ENCODE measurements at regions not wholly inside any gene's neighbourhood (a gene's known extent, or its start where the extent isn't known, plus 50 kb on each side); places are given as distances from the start of the nearest gene placed in this dataset.
"Not testable (repeated sequence)": the region's sequence is repeated elsewhere in the genome, so short reads cannot be mapped to it uniquely, and the experiment has no call there.

DNA sequence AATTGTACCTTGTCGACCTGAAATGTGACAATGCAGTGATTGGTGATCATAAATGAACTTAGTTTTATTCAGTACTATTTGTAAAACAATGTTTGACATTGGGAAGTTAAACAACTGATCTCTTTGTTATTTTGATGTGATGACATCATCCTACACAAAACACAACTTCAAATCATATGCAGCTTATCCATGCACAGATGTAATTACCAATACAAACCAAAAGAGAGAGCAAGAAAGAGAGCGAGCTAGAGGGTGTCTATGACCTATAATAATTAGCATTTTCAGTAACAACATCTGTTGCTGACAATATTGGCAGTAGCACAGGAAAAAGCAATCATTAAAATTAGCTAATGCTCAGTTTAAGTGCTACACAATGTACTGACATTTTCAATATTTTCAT is 320.9 kb downstream of the UTRN start:
- no peak for DNase-seq (ENCODE audit: low read depth in 2 of 2, low spot score in 1 of 2)

DNA sequence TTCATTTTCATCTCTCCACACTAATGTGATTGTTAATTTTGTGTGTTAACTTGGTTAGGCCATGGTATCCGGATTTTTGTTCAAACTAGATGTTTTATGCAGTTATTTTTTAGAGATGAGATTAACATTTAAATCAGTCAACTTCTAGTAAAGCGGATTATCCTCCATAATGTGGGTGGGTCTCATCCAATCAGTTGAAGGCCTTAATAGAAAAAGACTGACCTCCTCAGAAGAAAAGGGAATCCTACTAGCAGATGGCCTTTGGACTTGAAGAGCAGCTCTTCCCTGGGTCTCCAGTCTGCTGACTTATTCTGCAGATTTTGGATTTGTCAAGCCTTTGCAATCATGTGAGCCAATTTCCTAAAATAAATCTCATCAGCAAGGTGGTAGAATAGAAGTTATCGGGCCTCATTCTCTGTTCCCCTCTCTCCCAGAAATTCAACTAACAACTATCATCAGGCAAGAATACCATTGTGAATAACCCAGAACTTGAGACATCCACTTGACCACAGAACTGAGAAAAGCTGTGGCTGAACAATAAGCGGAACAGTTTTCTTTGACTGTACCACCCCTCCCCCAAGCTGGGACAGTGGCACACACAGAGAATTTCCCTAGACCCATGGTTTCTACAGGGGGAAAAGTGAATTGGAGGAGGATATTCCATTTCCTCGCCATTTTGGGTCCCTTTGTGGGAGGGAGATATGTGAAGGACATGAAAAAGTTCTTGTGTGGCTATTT is 323.0 kb downstream of the UTRN start:
- DNase-seq (ENCODE audit: low read depth in 2 of 2, low spot score in 1 of 2), result no peak

DNA sequence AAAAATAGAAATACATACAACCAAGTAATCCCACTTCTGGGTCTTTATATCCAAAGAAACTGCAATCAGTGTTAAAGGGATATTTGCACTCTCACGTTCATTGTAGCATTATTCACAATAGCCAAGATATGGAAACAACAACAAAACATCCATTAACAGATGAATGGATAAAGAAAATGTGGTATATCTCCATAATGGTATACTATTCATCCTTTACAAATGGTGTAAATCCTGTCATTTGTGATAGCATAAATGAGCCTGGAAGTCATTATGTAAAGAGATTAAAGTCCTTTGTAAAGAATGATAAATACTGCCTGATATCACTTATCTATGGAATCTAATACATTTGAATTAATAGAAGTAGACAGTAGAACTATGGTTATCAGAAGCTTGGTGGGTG is 327.7 kb downstream of the UTRN start:
- no peak for DNase-seq (ENCODE audit: low read depth in 2 of 2, low spot score in 1 of 2)

DNA sequence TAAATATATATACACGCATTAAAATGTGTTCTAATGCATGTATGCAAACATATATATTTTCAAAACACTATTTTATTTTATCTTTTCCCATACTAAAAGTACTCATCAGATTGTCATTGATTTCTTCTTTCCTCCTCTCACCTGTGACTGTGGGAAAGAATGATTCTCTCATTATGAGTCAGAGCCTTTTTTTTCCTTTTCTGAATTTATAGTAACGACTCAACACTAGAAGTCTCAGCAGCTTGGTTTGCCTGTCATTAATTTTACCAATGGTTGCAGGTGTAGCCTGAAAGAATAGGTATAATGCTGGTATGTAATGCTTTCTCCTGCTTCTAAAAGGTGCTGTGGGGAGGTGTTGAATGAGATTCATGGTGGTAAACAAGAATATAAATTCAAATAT is 328.7 kb downstream of the UTRN start:
- DNase-seq (ENCODE audit: low read depth in 2 of 2, low spot score in 1 of 2), result no peak

DNA sequence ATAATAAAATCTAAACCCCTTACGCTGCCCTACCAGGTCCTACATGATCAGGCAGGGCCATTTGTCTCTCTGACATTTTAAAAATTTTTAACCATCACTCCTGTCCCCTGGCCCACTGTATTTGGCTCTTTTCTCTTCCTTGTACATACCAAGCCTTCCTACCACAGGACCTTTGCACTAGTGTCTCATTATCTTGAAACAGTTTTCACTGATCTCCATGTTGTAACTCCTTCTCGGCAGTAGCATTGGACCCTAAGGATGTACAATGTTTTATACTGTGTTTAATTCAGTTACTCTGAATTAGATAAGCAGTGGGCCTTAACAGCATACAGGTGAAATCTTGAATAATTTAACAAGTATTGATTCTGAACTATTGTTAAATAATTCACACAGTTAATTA is 330.7 kb downstream of the UTRN start:
- no peak for DNase-seq (ENCODE audit: low read depth in 2 of 2, low spot score in 1 of 2)

DNA sequence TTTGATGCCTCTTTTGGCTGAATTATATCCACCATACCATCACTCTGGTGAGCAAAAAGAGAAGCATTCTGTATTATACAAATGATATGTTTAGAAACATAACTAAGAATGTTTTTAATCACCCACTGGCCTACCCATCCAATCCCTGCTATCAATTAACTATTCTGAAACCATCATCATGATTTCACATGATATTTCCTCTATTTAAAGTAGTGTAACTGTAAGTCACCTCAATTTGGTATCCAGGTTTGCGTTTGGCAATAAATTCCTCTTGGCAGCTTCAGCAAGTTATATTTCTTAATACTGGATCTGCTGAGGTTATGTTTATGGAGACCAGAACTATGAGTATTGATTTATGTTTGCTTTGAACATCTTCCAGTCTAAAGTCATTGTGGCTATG is 332.1 kb downstream of the UTRN start:
- no peak for DNase-seq (ENCODE audit: low read depth in 2 of 2, low spot score in 1 of 2)

DNA sequence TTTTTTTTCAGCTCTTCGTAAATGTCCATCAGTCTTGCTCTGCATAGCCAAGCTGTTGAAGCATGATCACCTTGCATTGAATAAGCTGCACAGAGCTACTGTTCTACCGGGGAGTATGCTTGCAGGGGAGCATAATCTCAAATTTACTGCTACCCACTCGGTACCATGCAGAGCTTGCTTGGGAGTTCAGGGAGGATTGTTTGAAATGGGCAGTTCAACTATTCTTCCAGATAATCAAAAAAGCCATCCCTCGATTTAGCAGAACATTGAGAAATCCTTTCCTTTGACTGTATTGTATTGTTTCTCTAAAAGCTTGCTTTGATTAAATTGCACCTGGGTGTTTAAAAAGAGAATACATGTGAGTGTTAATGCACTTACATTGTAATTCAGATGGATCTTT is 332.6 kb downstream of the UTRN start:
- DNase-seq (ENCODE audit: low read depth in 2 of 2, low spot score in 1 of 2), result no peak

DNA sequence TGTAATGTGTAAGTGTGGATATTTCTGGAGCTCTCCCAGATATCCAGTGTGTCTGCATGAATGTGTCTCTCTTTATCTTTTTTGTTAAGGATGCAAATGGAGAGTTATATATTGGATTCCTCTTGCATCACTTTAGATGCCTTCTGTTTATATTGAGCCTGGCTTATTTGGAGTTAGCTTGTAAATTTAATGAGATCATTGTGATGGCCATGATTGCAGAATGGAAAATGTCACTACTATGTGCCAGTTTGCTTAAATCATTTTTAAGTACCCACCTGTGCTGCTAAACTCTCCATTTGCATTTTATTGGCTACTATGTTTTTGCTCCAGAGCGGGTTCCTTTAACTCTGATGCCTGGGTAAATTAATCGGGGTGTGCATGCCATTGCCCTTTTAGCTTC is 334.8 kb downstream of the UTRN start:
- DNase-seq (ENCODE audit: low read depth in 2 of 2, low spot score in 1 of 2), result no peak

DNA sequence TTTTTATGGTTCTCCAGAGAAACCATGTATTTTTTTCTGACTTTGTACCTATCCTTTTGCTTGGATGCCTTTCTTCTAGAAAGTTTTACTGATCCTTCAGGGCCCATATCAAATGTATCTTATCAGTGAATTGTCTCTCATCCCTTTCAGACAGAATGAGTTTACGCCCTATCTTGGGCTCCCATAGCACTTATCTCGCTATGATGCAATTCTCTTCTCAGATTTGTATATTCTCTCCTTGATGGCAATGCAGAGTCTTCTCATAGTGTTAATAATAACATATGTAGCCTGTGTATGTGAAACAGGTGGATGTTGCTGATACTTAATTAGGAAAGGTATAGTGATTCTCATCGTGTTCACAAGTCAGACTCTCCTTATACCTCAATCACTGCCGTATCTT is 336.2 kb downstream of the UTRN start:
- DNase-seq (ENCODE audit: low read depth in 2 of 2, low spot score in 1 of 2), result no peak

DNA sequence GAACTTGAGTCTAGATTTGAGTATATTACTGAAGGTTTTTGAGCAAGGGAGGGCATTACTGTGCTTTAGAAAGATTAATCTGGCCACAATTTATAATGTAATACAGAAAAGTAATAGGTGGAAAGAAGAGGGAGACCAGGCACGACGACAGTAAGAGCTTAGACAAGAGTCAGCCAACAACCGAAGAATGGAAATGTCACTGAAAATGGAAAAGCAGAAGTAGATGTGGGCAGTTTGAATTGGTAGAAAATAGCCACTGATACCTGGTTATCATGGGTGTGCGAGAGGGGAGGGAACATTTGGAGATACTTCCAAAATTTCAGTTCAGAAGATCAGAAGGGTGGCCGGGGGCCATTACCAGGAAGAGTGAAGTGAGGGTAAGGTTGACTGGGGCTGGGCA is 339.1 kb downstream of the UTRN start:
- no peak for DNase-seq (ENCODE audit: low read depth in 2 of 2, low spot score in 1 of 2)

DNA sequence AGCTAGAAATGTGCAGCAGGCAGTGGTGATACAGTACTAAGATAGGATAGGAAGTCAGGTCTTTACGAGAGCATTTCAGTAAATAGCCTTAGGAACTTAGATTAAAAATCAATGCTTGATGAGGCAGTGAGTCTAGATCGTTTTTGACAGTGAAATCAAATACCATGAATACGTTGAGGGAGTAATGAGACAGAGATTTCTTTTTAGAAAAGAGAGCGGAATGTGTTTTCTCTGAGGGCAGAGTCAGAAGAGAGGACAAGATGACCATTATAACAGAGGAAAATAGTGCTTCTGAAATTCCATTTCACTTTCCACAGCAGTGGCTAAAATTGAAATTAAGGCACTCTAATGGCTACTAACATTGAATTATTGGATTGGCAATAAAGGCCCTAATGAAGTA is 339.6 kb downstream of the UTRN start:
- DNase-seq (ENCODE audit: low read depth in 2 of 2, low spot score in 1 of 2), result no peak

DNA sequence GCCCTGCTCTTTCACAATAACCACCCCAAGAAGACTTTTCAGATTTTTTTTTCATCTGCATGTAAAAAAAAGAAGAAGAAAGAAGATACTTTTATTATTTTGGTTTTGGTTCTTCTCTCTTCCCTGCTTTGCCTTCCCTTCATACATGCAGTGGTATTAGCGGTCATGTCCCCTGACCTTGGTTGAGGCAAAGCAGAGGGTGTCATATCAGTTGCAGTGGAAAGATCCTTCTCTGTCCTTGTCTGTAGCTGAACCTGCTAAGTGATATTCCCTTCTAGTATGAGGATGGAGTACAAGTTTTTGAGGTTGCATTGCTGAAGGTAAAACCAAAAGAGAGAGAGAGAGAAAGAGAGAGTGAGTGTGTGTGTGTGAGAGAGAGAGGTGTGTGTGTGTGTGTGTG is 345.7 kb downstream of the UTRN start:
- no peak for DNase-seq (ENCODE audit: low read depth in 2 of 2, low spot score in 1 of 2)

DNA sequence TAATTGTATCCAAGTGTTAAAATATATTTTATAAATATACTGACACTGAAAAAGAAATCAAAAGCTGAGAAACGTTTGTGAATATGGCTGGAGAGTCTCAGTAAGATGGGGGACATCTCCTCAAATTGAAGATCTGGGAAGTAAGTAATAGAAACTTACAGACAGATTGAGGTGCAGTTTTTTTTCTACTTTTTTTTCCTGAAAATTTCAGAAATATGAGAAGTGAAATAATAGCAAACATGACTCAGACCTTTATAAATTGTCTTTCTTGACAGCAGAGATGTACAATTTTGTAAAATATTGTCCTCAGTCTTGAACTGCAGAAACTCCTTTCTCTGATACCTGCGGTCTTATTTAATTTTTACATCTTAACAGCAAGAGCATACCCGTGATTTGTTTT is 347.1 kb downstream of the UTRN start:
- no peak for DNase-seq (ENCODE audit: low read depth in 2 of 2, low spot score in 1 of 2)

DNA sequence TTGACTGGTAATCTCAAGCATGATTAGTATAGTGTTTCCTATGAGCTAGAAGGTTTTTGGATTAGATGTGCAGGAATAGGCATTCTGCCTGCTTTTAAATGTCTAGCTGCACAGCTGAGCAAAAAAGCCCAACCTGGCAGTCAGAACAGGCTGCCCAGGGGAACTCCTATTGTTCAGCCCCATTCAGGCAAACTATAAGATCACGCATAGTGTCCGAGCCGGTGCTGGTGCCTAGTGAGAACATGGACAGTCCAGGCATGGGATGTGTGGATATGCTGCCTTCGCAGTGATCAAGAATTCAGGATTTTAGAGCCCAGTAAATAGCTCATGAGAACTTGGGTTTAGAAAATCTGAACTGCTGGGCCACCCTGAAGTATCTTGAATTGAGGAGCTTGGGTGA is 348.8 kb downstream of the UTRN start:
- no peak for DNase-seq (ENCODE audit: low read depth in 2 of 2, low spot score in 1 of 2)

DNA sequence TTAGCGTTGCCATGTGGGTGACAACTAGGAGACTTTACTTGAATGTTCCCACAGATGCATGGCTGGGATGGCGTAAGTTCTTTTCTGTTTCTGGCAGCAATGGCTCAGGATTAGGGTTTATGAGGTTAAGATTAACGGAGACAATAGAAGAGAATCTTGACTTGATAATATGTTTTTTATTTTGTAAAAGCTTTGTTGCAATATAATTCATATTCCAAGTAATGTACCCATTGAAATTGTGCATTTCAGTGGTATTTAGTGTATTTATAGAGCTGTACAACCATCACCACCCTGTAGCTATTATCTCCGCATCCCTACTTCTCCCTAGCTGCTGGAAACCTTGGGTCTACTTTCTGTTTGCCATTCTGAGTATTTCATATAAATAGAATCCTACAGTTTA is 349.2 kb downstream of the UTRN start:
- no peak for DNase-seq (ENCODE audit: low read depth in 2 of 2, low spot score in 1 of 2)

DNA sequence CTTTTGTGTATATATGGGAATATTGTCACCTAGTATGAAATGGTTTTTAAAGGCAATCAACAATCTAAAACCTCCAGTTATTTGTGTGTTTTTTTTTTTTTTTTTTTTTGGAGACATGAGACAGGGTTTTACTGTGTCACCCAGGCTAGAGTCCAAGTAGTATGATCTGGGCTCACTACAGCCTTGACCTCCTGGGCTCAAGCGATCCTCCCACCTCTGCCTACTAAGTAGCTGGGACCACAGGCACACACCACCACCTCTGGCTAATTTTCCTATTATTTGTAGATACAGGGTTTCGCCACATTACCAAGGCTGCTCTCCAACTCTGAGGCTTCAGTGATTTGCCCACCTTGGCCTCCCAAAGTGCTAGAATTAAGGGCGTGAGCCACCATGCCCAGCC is 349.9 kb downstream of the UTRN start:
- no peak for DNase-seq (ENCODE audit: low read depth in 2 of 2, low spot score in 1 of 2)

DNA sequence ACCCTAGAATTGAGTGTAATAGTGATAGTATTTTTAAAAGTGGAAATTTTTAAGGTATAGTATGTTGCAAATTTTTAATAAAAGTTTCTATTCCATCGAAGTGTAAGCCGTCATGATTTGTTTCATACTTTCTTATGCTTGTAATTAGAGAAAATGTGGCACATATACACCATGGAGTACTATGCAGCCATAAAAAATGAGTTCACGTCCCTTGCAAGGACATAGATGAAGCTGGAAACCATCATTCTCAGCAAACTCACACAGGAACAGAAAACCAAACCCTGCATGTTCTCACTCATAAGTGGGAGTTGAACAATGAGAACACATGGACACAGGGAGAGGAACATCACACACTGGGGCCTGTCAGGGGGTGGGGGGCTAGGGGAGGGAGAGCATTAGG is 350.9 kb downstream of the UTRN start:
- DNase-seq (ENCODE audit: low read depth in 2 of 2, low spot score in 1 of 2), result not testable (repeated sequence)

DNA sequence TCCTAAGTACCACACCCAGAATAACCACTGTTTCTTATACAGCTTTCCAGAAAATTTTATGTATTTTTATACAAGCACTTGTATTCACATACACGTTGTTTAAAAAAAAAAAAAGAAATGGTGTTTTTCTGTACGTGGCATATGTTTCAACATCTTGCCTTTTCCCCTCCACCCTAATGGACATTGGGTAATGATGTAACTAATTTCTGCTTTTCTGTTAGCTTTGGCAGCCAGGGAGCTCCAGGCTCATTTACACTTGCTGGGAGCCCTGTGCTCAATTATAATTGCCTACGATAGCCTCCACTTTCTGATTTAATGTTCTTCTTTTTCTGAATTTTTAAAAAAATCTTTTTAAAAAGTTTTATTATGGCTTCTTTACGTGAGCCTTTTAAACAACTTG is 352.4 kb downstream of the UTRN start:
- no peak for DNase-seq (ENCODE audit: low read depth in 2 of 2, low spot score in 1 of 2)

DNA sequence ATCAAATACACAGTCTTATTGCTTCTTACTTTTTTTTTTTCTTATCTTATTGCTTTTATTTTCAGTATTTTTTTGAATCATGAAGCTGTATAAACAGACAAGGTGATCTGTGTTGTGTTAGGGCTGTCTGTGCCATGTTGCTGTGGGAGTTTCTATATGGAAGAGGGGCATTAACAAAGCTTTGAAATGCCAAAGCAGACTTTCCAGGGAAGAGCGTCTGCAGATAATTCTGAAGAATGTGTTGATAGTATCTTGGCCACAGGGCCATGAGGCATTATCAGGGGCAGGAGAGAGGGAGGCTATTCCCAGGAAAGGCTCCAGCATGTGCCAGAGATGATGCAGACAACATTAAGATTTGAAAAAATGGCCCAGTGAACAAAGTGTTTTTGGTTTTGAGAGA is 354.5 kb downstream of the UTRN start:
- no peak for DNase-seq (ENCODE audit: low read depth in 2 of 2, low spot score in 1 of 2)

DNA sequence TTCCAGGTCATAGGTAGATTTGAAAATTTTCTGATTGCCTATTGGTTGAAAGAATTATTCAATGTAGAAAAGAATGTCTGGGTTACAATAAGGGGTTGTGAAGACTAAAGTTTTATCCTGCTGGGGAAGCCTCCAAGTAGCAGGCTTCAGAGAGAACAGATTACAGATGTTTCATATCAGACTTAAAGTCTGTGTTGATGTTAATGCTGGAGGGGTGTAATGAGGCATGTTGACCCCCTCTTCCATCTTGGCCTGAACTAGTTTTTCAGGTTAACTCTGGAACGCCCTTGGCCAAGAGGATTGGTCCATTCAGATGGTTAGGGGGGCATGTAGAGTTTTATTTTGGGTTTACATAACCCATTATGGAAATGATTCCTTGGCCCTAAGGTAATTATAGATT is 356.2 kb downstream of the UTRN start:
- DNase-seq (ENCODE audit: low read depth in 2 of 2, low spot score in 1 of 2), result no peak

DNA sequence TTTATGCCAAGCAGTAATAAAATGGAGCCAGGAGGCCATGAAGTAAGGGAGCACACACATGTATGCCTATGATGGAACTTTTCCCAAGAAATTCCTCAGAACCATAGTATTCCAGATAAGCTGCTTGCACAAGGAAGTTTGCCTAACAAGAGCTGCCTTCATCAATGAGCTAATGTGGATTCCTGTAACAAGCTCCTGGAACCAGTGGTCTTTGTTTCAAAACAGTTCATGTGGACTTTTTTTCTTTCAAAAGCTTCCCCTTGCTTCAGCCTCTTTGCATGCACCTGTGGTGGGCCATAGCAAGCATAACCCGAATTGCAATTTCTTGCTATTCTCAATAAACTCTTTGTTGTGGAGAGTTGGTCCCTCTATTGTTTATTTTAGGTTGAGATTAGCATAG is 359.6 kb downstream of the UTRN start:
- DNase-seq (ENCODE audit: low read depth in 2 of 2, low spot score in 1 of 2), result no peak

DNA sequence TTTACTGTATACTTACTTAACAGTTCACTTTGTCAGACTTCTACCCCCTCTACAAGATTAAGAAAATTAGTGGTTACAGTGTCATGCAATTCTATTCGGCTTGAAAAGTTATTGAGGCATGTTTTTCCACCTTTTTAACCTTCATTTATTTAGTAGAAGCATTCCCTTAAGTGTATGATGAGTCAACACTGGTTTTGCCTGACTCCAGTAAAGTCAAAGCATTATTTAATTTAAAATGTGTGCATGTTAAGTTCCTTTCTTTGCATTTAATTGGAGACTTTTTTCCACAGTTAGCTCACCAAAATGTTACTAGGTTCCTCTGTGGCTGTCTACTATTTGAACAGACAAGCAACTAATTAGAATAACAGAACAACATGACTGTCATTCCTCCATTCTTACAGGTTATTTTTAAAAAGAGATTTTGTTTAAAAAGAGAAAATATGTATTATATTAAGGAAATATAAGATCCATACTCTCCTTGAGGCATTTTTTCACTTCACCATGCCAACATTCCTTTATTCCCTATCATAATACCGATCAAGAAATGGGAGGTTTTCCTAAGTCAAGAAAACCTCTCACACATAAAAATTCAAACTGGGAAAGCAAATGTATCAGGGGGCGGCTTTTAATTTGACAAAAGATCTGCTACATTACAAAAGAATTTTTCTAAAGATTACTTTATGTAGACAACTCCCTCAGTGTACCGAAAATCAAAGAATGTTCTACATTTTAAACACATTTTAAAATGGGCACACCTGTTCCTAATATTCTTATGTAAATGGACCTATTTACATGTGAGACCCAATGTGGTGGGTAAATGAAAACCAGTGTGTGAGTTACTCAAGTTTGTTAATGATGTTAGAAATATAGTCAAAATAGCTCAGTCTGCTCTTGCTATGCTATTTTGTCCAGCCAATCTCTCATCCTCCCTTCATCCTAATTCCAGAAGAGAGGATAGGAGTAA is 361.2 kb downstream of the UTRN start:
- no peak for DNase-seq (ENCODE audit: low read depth in 2 of 2, low spot score in 1 of 2)

Data from stimulated activated CD8-positive, alpha-beta memory T cell treated with anti-CD3 and anti-CD28 coated beads, Interleukin-4, amount 100 ng/mL, for 4 hours (primary cell).